ENCODE measurements at regions not wholly inside any gene's neighbourhood (a gene's known extent, or its start where the extent isn't known, plus 50 kb on each side); places are given as distances from the start of the nearest gene placed in this dataset.

- no peaks in the 10 kb centered on the region for H3K27me3 ChIP-seq (ENCODE audit: insufficient read depth, poor library complexity, severe bottlenecking)
- no peak for TF ChIP-seq GABPA (IDR thresholded peaks at IDR 0.05; ENCODE audit: low read depth)
- no peak for TF ChIP-seq REST (IDR thresholded peaks at IDR 0.05; ENCODE audit: insufficient replicate concordance, low read depth)
- peak; percentile 12 for TF ChIP-seq CTCF (IDR thresholded peaks at IDR 0.05; ENCODE audit: insufficient read depth, low read length)
- no peak for TF ChIP-seq POLR2AphosphoS5 (IDR thresholded peaks at IDR 0.05; ENCODE audit: low read depth)
- no peak for TF ChIP-seq SPI1 (IDR thresholded peaks at IDR 0.05; ENCODE audit: borderline replicate concordance, low read depth)
- no peak overlapping the region for H3K27ac ChIP-seq (replicated peaks)
- DNase-seq (ENCODE audit: low read depth in 1 of 2, low spot score in 1 of 2): peak in 1 of 2 experiments; percentile 18
- H3K4me3 ChIP-seq (replicated peaks; ENCODE audit: insufficient read depth, low read length): no peak overlapping the region
Observed at GRCh38 chr6:121849477-121849876, 414.0 kb downstream of the GJA1 start.

GRCh38 chr6:121851056-121851455 is 415.6 kb downstream of the GJA1 start:
- Histone ChIP-seq H3K4me3 (replicated peaks; ENCODE audit: insufficient read depth, low read length) (no peak overlapping the region), H3K27ac (replicated peaks) (no peak overlapping the region), H3K27me3 (ENCODE audit: insufficient read depth, poor library complexity, severe bottlenecking) (no peaks in the 10 kb centered on the region)
- TF ChIP-seq CTCF (IDR thresholded peaks at IDR 0.05; ENCODE audit: insufficient read depth, low read length) (no peak), SPI1 (IDR thresholded peaks at IDR 0.05; ENCODE audit: borderline replicate concordance, low read depth) (no peak), GABPA (IDR thresholded peaks at IDR 0.05; ENCODE audit: low read depth) (no peak), REST (IDR thresholded peaks at IDR 0.05; ENCODE audit: insufficient replicate concordance, low read depth) (no peak), POLR2AphosphoS5 (IDR thresholded peaks at IDR 0.05; ENCODE audit: low read depth) (no peak)
- DNase-seq (ENCODE audit: low read depth in 1 of 2, low spot score in 1 of 2): no peak

- H3K27ac ChIP-seq (replicated peaks): no peak overlapping the region
- no peak for DNase-seq (ENCODE audit: low read depth in 1 of 2, low spot score in 1 of 2)
- TF ChIP-seq REST (IDR thresholded peaks at IDR 0.05; ENCODE audit: insufficient replicate concordance, low read depth) (no peak), POLR2AphosphoS5 (IDR thresholded peaks at IDR 0.05; ENCODE audit: low read depth) (no peak), SPI1 (IDR thresholded peaks at IDR 0.05; ENCODE audit: borderline replicate concordance, low read depth) (no peak)
- no peak overlapping the region for H3K4me3 ChIP-seq (replicated peaks; ENCODE audit: insufficient read depth, low read length)
- no peaks in the 10 kb centered on the region for H3K27me3 ChIP-seq (ENCODE audit: insufficient read depth, poor library complexity, severe bottlenecking)
Observed at GRCh38 chr6:121853686-121854085, 418.2 kb downstream of the GJA1 start.
